ENCODE measurements at regions not wholly inside any gene's neighbourhood (a gene's known extent, or its start where the extent isn't known, plus 50 kb on each side); places are given as distances from the start of the nearest gene placed in this dataset.
"Not testable (repeated sequence)": the region's sequence is repeated elsewhere in the genome, so short reads cannot be mapped to it uniquely, and the experiment has no call there.

DNA sequence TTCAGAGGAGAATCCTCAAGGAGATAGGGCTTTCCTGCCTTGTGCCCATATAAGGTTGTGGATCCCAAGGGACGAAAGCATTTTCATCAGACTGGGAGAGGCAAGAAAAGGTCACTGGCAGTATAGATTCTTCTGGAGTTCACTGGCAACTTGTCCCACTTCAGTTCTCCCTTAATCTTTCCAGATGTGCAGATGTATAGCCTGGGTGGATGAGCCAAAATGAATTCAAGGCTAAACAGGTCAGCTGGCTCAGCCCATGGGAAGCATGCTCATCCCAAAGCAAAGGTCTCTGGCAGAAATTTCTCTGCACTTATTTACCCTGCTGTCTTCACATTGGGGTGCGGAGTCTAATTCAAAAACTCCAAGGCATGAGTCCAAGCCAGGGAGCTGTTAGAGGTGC, 148.9 kb upstream of the TNP1 start:
- no peak for DNase-seq

DNA sequence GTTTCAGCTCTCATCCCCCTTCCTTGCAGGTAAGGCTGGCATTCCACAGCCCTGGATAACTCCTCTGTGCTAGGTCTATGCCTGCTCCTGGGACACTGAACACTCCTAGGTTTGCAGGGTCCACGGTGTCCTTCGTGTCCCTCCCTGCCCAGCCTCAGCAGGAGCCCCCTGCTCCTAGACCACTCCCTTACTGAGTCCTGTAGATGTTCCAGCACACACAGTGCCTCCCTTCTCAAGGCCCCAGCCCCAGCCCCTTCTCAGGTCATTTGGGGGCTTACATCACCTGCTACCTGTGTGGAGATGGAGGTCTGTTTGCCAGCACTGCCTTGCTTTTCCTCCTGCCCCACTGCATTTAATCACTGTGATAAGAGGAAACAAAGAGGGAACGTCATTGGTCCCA, 146.4 kb upstream of the TNP1 start:
- no peak for DNase-seq

DNA sequence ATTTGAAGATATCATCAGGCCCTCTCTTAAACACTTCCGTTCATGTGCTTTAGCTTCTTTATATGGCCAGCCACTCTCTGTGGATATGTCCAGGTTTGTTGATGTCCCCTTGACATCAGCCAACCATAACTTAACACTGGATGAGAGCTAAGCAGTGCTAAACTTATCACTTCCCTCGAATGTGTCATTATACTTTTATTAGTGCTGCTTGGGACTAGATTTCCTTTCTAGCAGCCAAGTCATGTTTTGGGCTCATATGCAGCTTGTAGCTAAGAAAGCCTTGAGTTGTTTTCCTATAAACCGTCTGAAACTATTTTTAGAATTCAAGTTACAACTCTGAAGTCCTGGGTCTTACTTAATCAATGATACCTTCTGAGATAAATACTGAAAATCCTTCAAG, 144.8 kb upstream of the TNP1 start:
- DNase-seq = no peak

DNA sequence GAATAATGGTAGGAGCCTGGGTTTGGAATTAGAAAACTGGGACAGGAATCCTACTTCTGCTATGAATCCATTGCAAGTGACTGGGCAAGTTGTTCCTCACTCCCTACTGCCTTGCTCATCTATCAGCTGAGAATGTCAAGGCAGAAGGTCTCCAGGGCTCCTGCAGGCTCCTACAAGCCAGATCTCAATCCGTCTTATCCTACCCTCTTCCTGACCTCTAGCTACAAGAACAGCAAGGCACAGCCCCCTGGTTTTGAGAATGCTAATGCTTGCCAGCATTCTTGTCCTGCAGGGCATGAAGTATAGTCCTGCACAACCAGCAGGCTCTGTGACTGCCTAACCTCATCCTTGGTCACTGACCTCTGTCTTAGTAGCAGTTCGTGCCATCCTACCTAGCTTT, 141.9 kb upstream of the TNP1 start:
- DNase-seq = no peak

DNA sequence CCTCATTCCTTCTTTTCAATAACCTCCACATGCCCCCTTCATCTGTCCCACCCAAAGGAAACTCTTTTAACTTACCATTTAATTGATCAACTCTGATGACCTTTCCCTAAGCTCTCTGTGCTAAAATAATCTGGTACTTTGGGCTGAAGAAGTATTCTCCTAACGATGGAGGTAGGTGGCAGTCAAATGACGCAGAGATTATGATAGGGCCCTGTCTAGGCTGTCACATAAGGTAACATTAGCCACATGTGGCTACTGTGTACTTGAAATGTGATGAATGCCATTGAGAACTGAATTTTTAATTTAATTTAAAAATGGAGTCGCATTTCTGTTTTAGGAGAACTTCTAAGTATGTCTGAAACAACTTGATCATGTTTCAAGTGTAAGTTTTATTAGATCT, 140.5 kb upstream of the TNP1 start:
- peak; percentile 13 for DNase-seq

DNA sequence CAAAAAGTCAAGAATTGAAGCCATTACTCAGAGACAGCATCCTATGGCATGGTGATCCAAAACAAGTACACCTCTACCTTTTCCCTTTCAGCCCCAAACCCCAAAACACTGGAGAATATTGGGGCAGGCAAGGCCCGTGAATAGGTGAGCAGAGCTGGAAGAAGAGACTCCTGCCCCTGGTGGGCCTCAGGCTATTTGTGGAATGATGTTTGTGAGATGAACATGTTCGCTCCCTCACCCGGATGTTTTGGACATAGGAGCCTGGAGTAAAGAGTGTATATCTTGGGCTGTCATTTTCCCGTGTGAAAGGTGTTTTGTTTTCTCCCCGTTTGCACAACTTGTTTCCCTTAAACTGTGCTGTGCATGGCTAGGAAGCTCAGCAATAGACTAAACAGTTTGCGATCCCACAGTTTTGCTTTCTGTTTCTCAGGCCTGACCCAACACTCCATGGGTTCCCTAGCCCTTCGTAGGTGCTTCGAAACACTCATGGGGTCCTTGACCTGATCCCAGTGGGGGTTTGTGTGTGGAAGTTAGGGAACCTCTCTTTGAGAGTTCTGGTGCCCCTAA, 136.5 kb upstream of the TNP1 start:
- DNase-seq = no peak

DNA sequence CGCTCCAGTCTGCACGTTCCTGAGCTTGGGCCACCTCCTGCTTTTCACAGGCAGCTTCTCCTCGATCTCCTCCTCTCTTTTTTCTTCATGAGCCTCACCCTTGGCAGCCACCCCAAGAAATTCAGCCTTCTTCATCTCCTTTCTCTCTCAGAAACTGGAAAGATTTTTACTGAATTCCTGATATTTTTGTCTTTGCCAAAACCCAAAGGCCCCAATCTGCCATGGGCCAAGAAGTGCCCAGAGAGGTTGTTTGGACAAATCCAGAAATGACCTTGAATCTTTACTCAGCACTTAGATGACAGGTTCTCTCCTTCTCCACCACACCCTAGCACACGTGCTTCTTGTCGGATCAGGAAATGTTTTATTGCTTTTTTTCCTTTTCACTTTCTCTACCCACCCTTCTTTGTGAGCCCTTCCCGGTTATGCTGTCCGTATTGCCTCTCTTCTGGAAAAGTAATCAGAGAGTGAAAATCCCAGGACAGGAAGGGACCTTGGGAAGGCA, 134.5 kb upstream of the TNP1 start:
- no peak for DNase-seq

DNA sequence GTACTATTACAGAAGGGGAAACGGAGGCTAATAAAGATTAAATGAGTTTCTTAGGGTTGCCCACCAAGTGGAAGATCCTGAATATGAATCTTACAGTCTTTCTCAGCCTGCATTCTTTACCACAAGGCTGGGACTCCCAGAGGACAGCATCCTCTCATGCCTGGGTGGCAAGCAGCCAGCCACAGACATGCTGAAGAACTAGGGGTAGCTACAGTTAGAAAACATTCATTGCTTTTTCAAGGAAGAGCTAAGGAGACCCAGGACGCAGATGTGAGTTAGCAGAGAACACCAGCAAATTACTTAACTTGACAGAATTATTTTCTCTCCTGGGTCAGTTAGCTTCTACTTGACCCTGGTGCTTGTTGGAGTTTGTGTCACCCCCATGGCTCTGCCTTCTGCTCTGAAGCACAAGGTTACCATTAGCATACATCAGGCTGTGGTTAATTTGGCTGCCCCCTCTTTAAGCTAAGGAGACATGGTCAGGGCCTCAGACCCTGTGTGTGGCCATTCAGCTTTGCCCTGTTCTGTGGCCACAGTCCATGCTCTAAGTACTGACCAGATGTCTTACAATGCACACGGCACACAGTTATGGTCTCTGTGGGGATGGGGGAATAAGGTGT, 132.3 kb upstream of the TNP1 start:
- no peak for DNase-seq

DNA sequence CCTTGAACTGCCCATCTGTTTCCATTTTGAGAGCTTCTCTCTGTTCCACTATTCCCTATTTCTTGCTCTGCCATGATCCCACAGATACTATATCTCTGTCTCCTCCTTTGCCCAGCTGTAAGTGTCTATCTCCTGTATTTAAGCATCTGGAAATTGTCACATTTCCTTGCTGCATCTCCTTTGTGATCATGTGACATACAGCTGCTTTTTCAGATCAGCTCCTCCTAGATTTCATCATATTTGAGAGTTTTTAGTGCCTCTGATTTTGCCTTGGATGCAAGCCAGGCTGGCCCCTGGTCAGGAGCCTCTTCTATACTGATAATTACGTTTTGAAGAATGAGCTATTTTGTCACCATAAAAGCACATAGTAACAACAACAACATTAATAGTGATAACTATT, 131.7 kb upstream of the TNP1 start:
- no peak for DNase-seq

DNA sequence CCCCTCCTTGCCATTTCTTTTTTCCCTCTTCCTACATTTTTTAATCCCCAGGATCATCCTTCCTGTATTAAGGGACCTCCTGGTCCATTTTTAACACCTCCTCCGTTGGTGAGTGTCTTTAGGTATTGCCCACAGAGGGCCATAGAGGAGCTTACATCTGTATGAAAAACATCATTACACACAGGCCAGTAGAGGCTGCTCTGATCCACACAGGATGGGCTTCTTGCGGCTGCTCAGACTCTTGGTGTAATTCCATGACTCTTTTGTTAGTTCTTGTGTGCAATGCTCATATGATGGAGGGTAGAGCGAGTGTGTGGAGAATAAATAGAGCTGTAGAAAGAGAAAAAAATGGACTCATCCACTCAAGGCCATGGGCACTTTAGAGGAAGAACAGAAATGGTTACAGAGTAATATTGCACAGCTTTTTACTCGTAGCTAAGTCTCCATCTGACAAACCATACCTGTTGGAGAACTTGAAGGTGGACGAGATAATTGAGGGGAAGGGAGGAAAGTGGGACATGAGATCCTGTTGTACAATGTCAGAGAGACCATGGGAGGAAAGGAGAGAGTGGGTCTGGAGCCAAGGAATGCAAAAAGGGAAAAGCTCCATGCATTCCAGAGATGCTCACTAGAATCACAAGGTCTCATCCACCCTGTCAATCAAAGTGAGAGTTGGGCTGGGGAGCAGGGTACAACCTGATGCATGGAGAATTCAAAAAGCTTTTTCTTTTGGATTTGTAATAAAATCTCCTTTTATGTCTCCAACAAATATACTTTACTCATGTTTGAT, 129.7 kb upstream of the TNP1 start:
- no peak for DNase-seq

DNA sequence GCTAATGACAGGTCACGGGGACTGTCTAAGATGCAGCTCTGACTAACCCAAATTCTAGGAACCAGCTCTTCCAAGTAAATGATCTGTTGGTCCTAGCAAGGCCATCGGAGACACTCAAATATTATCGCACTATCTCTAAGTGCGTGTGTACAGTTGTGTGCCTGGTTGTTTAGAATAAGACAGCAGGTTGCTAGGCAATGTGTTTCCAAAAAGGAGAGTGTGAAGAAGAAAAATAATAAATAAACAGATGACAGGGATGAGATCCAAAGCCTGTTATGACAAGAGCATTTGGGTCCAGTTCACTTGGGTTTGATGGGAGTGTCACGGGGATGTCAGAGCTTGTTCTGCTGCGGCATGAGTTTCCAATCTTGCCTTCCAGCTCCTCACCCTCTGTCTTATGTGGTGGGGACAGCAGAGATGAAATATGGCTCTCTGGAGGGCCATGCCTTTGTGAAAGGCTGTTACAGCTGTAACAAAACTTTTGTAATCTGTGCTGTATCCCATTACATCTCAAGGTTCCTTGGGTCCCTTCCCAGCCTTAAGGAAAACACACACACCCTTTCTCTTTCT, 127.5 kb upstream of the TNP1 start:
- no peak for DNase-seq

DNA sequence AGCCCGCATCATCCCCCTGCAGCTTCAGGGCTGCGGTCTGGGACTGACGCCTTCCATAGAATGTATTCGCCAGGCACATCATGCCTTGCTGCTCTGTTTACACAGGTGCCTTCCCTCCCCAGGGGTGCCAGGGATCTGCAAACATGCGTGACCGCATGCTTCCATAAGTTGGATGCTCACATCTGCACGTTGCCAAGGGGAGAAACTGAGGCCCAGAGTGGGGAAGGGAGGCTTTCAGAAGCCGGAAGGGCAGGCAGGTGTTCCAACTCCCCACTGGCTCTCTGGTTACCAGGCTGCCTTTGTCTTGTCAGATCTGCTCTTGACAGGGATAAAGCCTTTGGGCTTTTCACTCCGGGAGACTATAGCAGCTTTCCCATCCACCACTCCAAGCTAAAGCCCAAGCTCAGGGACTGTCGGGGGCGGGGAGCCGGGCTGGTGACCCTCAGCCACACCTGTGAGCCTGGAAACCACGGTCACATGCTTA, 125.8 kb upstream of the TNP1 start:
- DNase-seq = no peak

DNA sequence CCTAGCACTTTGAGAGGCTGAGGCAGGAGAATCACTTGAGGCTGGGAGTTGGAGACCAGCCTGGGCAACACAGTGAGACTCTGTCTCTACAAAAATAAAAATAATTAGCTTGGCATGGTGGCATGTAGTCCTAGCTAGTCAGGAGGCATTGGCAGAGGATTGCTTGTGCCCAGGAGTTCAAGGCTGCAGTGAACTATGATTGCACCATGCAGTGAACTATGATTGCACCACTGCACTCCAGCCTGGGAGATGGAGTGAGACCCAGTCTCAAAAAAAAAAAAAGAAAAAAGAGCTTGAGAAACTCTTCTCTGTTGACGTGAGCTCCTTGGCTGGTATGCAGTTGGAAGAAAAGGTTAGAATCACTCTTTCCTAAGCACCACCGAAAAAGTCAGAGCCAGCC, 125.1 kb upstream of the TNP1 start:
- DNase-seq = no peak

DNA sequence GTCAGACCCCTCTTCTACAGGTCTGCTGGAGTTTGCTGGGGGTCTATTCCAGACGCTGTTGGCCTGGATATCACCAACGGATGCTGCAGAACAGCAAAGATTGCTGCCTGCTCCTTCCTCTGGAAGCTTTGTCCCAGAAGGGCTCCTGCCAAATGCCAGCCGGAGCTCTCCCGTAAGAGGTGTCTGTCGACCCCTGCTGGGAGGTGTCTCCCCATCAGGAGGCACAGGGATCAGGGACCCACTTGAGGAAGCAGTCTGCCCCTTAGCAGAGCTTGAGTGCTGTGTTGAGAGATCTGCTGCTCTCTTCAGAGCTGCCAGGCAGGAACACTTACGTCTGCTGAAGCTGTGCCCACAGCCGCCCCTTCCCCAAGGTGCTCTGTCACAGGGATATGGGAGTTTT, 122.1 kb upstream of the TNP1 start:
- not testable (repeated sequence) for DNase-seq

DNA sequence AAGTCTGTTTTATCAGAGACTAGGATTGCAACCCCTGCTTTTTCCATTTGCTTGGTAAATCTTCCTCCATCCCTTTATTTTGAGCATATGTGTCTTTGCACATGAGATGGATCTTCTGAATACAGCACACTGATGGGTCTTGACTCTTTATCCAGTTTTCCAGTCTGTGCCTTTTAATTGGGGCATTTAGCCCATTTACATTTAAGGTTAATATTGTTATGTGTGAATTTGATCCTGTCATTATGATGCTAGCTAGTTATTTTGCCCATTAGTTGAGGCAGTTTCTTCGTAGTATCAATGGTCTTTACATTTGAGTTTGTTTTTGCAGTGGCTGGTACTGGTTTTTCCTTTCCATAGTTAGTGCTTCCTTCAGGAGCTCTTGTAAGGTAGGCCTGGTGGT, 120.6 kb upstream of the TNP1 start:
- not testable (repeated sequence) for DNase-seq

DNA sequence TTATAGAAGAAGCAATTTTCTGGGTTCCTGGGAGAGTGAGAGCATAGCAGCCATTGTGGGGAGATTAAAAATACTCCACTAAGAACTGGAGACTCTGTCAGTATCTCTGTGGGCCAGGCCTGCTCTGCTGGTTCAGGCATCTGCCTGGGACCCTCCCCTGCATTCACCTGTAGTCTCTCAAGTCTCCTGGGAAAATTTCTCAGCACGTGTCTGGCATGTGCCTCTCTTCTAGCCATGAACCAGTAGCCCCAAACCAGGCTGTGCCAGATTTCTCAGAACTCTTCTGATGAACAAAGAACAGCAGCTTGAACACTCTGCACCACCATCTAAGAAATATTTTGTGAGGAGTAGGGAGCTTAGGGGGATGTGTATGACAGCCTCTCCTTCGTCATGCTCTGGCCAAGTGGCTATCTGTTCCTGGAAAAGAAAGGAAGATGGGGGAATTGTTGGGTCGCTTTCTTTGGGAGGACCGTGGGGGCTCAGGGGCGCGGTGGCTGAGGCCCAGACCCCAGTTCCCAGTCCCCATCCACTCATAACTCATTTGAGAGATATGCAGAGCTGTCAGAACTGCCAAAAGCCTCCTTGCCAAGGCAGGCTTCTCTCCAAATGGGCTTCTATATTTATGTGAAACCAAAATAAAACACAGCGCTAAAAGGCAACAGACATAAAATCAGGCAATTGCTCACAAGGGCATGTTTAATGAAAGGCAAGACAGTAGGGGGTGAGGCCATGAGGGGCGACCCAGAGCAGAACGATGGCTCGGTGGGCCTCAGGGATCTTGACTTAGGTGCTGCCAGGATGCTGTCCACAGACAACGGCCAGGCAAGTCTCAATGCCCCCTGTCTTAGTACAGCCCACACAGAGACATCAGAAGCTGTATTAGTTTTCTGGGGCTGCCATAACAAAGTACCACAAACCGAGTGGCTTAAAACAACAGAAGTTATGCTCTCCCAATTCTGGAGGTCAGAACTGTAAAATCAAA, 114.7 kb upstream of the TNP1 start:
- DNase-seq = no peak

DNA sequence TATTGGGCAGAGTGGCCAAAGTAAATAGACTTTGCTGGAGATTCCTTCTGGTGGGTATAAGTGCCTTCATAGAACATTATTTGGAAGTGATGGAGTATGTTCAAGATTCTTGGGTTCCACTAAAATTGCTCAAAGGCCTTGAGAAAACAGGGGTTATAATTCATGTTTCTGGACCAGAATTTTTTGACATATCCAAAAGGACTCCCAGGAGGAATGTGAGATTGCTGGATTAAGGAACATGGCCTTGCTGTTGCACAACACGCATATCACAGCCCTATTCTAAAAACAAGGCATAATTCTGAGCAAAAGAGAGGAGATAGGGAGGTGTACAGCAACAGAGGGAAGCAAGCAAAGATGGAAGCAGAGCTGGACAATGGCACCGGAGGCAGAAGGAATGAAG, 111.7 kb upstream of the TNP1 start:
- DNase-seq = no peak

DNA sequence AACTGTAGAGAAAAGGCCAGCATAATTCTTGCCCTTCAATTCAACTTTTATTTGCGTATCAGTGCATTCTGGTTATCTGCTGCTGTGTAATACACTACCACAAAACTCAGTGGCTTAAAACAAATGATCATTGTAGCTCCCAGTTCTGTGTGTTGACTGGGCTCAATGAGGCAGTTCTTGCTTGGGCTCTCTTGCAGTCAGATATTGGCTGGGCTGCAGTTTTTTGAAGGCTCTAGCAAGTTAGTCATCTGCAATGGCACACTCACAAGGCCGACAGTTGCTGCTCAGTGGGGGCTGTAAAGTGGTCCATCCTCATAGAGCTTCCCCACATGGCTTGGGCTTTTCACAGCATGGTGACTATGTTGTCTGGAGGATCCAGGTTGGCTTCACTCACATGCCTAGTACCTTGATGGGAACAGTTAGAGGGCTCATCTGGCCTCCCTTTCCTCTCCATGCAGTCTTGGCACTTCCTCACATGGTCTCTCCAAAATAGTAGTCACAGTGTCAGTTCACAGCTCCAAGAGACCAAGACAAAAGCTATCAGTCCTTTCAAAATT, 110.6 kb upstream of the TNP1 start:
- DNase-seq = no peak

DNA sequence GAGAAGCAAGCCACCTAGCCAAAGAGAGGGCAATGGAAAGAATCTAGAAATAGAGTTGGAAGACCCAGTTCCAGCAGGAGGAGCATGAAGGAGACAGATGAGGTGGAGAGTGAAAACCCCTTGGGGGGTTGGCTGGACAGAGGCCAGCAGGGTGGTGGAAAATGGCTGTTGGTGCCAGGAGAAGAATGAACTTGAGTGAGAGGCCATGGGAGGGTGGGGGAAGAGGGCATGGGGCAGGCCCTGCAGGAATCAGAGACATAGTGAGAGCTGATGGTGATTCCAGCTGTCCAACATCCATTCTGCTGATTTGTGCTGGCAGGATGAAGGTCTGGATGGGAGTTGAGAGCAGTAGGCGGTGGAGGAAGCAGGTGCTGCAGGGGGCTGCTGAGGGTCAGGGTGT, 108.0 kb upstream of the TNP1 start:
- no peak for DNase-seq

DNA sequence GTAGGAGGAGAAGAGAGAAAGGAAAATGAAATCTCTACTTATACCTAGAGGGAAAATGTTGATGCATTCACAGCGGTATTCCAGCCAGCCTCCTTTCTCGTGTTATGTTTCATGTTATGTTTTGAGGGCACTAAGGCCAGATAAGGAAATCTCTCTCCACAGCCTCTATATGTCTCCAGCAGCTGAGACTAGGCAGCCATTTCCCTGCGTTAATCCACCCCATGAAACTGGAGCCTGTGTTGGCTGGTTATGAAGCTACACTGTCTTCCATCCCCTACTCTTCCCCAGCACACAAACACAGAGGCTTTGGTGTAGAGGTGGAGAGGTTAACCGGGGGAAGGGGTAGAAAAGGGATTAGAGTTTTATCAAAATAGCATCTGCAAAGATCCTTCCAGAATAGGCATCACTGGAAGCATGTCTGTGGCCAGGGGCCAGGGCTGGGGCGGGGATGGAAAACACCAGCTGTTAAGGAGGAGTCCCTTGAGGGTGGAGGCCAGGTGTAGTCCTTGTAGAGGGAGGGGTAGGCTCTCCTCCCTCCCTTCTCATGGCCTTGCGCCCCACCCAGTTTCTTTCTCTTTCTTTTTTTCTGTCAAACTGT, 100.9 kb upstream of the TNP1 start:
- no peak for DNase-seq

DNA sequence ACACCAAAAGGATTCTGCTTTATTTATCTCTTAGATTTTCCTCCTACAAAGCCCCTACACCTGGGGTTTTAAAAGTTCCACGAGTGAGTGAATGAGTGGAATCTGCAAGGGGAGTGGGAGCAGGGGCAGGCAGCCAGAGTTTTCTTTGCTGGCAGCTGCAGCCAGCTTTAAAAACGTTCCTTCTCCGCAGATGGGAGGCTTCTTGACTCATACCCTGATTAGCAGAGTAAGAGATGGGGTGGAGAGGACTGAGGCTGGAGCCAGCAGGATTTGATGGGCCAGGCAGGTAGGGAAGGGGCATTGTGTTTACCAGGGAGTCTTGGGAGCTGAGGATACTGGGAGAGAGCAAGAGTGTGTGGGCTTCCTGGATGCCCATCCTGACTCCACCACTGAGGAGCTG, 99.6 kb upstream of the TNP1 start:
- DNase-seq = no peak
